ENCODE measurements at regions not wholly inside any gene's neighbourhood (a gene's known extent, or its start where the extent isn't known, plus 50 kb on each side); places are given as distances from the start of the nearest gene placed in this dataset.
A peak's percentile ranks its signal among the peaks of the same experiment; 100 is the strongest.

DNA sequence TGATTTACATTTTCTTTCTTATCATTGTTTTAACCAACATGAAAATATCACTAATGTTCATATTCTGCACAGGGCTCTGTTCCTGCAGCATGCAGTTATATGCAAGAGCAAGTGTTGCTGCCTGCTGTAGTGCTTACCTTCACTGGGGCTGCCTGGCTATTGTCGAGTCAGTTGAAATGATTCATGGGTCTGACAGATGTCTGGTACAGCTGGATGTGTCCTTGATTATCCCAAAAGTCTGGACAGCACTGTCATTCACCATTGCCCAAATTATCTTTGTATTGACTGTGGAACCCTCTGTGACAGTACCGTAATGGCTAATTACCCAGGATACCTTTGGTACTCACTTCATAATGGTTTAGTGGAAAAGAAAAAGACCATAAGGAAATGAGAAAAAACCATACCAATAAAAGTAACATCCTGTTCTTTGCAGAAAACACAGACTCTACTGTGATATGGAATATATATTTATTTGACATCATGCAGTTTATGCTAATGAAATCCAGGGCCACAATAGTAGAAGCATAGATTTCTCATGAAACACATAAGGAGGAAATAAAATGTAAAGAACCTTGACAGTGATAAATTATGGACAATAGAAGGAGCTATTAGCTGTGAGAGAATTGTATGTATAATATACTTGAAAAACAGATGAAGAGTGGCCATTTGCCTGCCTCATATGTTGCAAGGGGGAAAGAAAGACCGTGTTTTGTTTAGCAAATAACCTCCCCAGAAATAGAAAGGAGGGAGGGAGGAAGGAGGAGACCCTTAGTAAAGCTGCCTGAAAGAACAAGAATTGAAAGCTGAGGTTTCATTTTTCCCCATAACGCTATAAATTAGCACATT is 249.8 kb upstream of the ATP5MC3 start:
- Histone ChIP-seq H3K4me1 (no peaks in the 10 kb centered on the region), H3K36me3 (no peaks in the 10 kb centered on the region), H3K27me3 (no peaks in the 10 kb centered on the region), H3K9me3 (no peaks in the 10 kb centered on the region), H3K27ac (no peak overlapping the region), H3K4me3 (no peak overlapping the region)
- intact Hi-C loops (cut with DNase I; ENCODE audit: low total_unique reads), result no loop called here
- TF ChIP-seq POLR2A (IDR thresholded peaks at IDR 0.05) (no peak), CTCF (IDR thresholded peaks at IDR 0.05) (no peak)
- no peak for DNase-seq

- Histone ChIP-seq H3K27ac (no peak overlapping the region), H3K27me3 (no peaks in the 10 kb centered on the region), H3K4me3 (no peak overlapping the region), H3K9me3 (no peaks in the 10 kb centered on the region), H3K4me1 (no peaks in the 10 kb centered on the region), H3K36me3 (no peaks in the 10 kb centered on the region)
- TF ChIP-seq POLR2A (IDR thresholded peaks at IDR 0.05), result no peak
- TF ChIP-seq CTCF (IDR thresholded peaks at IDR 0.05), result no peak
- no peak for DNase-seq
- intact Hi-C loops (cut with DNase I; ENCODE audit: low total_unique reads), result no loop called here
Observed at GRCh38 chr2:175430236-175430635, 248.7 kb upstream of the ATP5MC3 start.

DNA sequence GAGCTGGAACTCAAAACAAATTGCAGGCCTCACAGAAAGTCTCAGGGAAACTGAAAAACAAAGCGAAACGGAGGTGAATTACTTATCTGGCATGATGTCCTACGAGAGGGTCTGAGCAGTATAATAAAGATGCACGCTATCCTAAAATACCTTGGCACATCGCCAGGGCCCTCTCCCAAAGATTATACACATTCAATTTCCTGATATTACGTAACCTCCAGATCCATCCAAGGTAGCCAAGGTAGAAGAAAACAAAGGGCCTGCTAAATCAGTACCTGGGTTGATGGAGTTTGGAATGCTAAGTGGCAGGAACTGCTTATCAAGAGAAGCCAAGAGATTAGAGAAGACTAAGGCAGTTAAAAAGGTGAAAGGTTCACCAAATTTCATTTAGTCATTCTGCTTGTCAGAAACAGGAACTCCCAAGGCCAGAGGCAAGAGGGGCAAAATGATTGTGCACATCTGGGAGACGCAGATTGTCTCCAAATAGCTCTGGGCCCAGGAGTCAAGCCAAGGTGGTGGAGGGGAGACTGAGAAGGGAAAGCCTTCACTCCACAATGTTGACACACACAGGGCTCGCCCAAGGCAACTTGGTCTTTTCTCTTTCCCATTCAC is 236.8 kb upstream of the ATP5MC3 start:
- DNase-seq, result no peak
- H3K36me3 ChIP-seq, result no peaks in the 10 kb centered on the region
- intact Hi-C loops (cut with DNase I; ENCODE audit: low total_unique reads), result no loop called here
- no peak overlapping the region for H3K27ac ChIP-seq
- H3K4me3 ChIP-seq, result no peak overlapping the region
- TF ChIP-seq CTCF (IDR thresholded peaks at IDR 0.05) (no peak), POLR2A (IDR thresholded peaks at IDR 0.05) (no peak)
- no peaks in the 10 kb centered on the region for H3K4me1 ChIP-seq
- H3K9me3 ChIP-seq, result no peaks in the 10 kb centered on the region
- H3K27me3 ChIP-seq, result no peaks in the 10 kb centered on the region

DNA sequence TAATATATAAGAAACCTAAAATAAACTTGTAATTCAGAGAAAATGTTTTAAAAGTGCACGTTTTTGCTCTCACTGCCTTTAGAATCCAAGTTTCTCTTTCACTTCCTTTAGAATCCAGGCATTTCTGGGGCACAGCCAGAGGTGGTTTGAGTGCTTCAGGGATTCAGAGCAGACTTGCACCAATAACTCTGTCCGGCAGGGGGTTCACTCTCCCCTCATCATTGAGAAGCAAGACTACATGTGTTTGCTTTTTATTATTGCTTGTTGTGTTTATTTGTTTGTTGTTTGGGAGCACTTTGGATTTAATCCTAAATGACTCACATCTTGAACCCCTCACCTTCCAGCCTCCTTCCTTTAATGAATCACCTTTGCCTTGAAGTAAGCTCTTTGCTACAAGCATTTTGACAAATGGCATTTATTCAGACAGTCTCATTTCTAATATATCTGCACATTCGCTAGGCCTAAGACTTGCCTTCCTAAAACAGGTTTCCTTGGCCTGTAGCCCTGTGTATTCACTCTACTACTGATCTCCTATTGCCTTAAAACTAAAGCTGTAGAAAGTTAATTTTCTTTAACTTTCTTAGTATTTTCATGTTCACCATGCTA is 233.5 kb upstream of the ATP5MC3 start:
- TF ChIP-seq CTCF (IDR thresholded peaks at IDR 0.05) (peak in 1 of 4 experiments; percentile 19), POLR2A (IDR thresholded peaks at IDR 0.05) (no peak)
- DNase-seq, result peak; percentile 20 to 30

More for the DNA sequence above, 233.5 kb upstream of the ATP5MC3 start:
- H3K27me3 ChIP-seq, result no peaks in the 10 kb centered on the region
- no peak overlapping the region for H3K27ac ChIP-seq
- no peaks in the 10 kb centered on the region for H3K4me1 ChIP-seq
- H3K9me3 ChIP-seq, result no peaks in the 10 kb centered on the region
- no peak overlapping the region for H3K4me3 ChIP-seq
- intact Hi-C loops (cut with DNase I; ENCODE audit: low total_unique reads), result no loop called here
- no peaks in the 10 kb centered on the region for H3K36me3 ChIP-seq

Measured in uterus (tissue), 3 donors.